Colonic mucosa (tissue), 4 donors: ENCODE measurements at regions not wholly inside any gene's neighbourhood (a gene's known extent, or its start where the extent isn't known, plus 50 kb on each side); places are given as distances from the start of the nearest gene placed in this dataset.

ENCODE experiments used
- DNase-seq: peaks from one replicate; pipeline ENCODE4 v3.0.0-alpha.2; 2020
- H3K27ac ChIP-seq: fragments of 200-600 bp; one replicate; pipeline ENCODE4 v1.8.0; 2021
- H3K27me3 ChIP-seq: fragments of 200-600 bp; one replicate; pipeline ENCODE4 v1.8.0; 2021
- H3K36me3 ChIP-seq: fragments of 200-600 bp; one replicate; pipeline ENCODE4 v1.8.0; 2021
- H3K4me1 ChIP-seq: fragments of 200-600 bp; one replicate; pipeline ENCODE4 v1.8.0; 2021; ENCODE audit warnings: mild to moderate bottlenecking
- H3K4me3 ChIP-seq: fragments of 200-600 bp; one replicate; pipeline ENCODE4 v1.8.0; 2021
- H3K9ac ChIP-seq, 2 donors: one replicate each; pipeline ENCODE4 v1.7.0; 2013; ENCODE audit warnings: control low read depth in 2 of 2, low read depth in 2 of 2, low read length in 2 of 2
- H3K9me3 ChIP-seq: fragments of 200-600 bp; one replicate; pipeline ENCODE4 v1.8.0; 2021
- intact Hi-C: fragments of 100-400 bp; cut with DNase I; formaldehyde crosslinking; loops from one replicate; pipeline ENCODE4 v1.14.1; 2022
- TF ChIP-seq, protein P1 (sequence below): fragments of 200-600 bp; IDR thresholded peaks from one replicate; pipeline ENCODE4 v1.8.0; 2022; ENCODE audit warnings: antibody characterized with exemption, mild to moderate bottlenecking
- donor health status: healthy.
- donor health status: DM: no; HTN: no; CAD: no.
- donor health status: DM: no; HTN: no; CAD: no.

DNA sequence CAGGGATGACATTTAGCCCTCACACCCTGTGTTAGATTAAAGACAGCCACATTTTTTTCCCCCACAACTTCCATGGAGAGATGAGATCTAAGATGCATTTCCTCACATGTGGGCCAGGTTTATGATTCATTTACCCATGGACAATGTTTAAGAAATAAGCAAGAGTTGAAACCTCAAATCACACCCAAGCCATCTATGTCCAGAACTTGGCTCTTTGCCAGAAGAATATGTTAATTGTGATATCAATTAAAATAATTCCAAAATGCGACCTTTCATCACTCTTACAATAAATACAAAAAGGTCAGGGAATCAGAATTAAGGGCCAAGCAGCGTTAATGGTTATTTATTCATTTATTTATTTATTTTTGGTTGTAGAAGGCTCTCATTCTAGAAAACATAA is 1376.9 kb upstream of the TMEM132C start:
- Histone ChIP-seq H3K27me3 (no peaks in the 10 kb centered on the region), H3K4me3 (no peak overlapping the region), H3K9ac (no peak overlapping the region), H3K27ac (no peak overlapping the region), H3K9me3 (no peaks in the 10 kb centered on the region), H3K36me3 (no peaks in the 10 kb centered on the region), H3K4me1 (no peaks in the 10 kb centered on the region)
- TF ChIP-seq, protein P1, sequence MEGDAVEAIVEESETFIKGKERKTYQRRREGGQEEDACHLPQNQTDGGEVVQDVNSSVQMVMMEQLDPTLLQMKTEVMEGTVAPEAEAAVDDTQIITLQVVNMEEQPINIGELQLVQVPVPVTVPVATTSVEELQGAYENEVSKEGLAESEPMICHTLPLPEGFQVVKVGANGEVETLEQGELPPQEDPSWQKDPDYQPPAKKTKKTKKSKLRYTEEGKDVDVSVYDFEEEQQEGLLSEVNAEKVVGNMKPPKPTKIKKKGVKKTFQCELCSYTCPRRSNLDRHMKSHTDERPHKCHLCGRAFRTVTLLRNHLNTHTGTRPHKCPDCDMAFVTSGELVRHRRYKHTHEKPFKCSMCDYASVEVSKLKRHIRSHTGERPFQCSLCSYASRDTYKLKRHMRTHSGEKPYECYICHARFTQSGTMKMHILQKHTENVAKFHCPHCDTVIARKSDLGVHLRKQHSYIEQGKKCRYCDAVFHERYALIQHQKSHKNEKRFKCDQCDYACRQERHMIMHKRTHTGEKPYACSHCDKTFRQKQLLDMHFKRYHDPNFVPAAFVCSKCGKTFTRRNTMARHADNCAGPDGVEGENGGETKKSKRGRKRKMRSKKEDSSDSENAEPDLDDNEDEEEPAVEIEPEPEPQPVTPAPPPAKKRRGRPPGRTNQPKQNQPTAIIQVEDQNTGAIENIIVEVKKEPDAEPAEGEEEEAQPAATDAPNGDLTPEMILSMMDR: no peak
- intact Hi-C loops: no loop called here
- no peak for DNase-seq

DNA sequence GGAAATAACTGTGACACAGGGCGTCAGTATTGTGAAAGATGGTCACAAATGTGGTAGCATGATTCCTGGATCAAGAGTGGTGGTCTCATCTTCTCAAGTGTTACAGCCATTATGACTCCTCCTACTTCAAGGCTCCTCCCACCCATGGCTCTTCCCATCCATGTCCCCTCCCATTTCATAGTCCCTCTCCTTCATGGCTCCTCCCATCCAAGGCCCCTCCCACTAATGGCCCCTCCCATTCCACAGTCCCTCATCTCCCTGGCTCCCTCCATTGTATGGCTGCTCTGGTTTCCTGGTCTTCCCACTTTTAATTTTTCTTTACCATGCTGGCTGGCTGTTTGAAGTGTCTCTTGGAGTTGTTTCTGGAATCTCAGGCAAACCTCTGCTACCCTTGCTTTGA is 1375.2 kb upstream of the TMEM132C start:
- TF ChIP-seq, protein P1: no peak
- H3K27ac ChIP-seq: no peak overlapping the region
- no peak for DNase-seq
- H3K9ac ChIP-seq: no peak overlapping the region
- no peak overlapping the region for H3K4me3 ChIP-seq
- intact Hi-C loops: no loop called here
- no peaks in the 10 kb centered on the region for H3K9me3 ChIP-seq
- no peaks in the 10 kb centered on the region for H3K4me1 ChIP-seq
- H3K36me3 ChIP-seq: no peaks in the 10 kb centered on the region
- H3K27me3 ChIP-seq: no peaks in the 10 kb centered on the region

DNA sequence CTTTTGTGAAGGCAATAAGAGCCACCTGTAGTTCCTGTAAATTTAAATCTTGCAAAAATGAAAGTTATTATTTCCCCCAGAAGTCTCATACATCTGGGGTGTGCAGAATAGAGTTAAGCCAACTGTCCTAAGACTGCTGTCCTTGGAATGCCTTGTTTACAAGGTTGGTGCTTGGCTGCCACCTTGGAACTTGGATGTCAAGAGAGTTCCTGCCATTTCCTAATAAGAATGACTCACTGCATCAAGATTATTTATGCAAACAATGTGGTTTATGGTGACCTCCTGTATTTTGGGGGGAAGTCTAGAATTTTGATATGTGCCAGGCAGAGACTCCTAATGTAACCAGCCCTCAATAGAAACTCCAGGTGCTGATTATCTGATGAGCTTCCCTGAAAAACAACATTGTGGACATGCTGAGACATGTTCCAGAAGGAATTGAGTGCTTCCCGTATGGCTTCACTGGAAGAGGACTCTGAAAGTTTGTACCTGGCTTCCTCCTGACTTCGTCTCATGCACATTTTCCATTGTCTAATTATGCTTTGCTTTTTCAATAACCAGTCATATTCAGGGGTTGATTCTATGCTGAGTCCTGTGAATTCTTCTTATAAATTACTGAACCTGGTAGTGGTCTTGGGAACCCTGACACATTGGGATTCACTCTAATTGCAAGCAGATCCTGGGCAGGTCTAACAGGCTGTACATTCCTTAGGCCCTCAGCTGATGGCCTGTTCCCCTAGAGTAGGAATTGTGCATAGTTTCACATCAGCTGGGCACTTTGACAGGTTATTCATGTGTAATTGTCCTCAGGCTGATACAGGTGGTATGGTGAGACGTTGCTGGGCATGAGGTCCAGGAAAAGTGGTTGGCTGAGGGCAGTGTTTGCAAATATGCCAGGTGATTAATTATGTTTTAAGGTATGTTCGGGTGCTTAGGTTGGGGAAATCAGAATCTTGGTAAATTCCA is 1370.7 kb upstream of the TMEM132C start:
- Histone ChIP-seq H3K27me3 (no peaks in the 10 kb centered on the region), H3K9me3 (no peaks in the 10 kb centered on the region), H3K36me3 (no peaks in the 10 kb centered on the region), H3K4me3 (no peak overlapping the region), H3K4me1 (no peaks in the 10 kb centered on the region), H3K9ac (no peak overlapping the region), H3K27ac (no peak overlapping the region)
- intact Hi-C loops: no loop called here
- DNase-seq: no peak
- TF ChIP-seq, protein P1: no peak

DNA sequence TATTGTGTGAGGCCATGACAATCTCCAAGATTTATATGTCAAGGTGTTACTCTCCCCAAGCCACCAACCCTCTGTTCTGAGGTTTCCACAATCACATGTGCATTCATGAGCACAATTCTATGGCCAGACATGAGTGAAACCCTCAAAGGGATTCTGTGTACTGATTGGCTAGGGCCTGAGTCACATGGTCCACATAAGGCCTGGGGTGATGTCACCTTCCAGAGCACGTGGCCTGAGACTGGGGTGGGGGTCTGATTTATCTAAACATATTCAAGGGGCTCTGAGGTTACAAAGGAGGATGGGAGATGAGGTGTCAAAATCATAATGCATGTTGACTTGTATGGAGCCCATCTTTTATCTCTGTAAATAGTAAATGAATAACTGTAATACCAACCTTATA is 1369.9 kb upstream of the TMEM132C start:
- H3K4me3 ChIP-seq: no peak overlapping the region
- H3K27me3 ChIP-seq: no peaks in the 10 kb centered on the region
- no peak overlapping the region for H3K27ac ChIP-seq
- H3K9me3 ChIP-seq: no peaks in the 10 kb centered on the region
- no peak overlapping the region for H3K9ac ChIP-seq
- TF ChIP-seq, protein P1: no peak
- no peaks in the 10 kb centered on the region for H3K4me1 ChIP-seq
- no peaks in the 10 kb centered on the region for H3K36me3 ChIP-seq
- intact Hi-C loops: no loop called here
- DNase-seq: no peak

DNA sequence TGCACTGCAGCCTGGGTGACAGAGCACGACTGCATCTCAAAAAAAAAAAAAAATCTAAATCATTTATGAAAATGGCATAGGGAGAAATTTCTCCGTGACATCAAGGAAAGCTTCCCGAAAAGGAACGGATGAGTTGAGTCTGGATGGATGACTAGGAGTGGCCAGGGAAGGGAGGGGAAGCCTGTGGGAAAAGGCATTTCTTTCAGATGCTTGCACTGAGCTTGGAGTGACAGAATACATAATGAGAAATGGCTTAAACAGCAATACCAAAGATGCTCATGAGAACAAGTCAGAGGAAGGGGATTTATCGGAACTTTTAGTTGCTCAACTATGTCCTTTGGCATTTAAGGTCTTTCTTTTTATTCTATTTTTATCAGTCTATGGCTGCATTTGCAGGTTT is 1369.2 kb upstream of the TMEM132C start:
- no peaks in the 10 kb centered on the region for H3K36me3 ChIP-seq
- no peak overlapping the region for H3K27ac ChIP-seq
- no peak overlapping the region for H3K4me3 ChIP-seq
- no peaks in the 10 kb centered on the region for H3K9me3 ChIP-seq
- H3K9ac ChIP-seq: no peak overlapping the region
- no peaks in the 10 kb centered on the region for H3K27me3 ChIP-seq
- no peaks in the 10 kb centered on the region for H3K4me1 ChIP-seq
- intact Hi-C loops: no loop called here
- no peak for DNase-seq
- TF ChIP-seq, protein P1: no peak
